Body of pancreas (tissue), 4 donors: ENCODE measurements at regions not wholly inside any gene's neighbourhood (a gene's known extent, or its start where the extent isn't known, plus 50 kb on each side); places are given as distances from the start of the nearest gene placed in this dataset.

ENCODE experiments used
- CTCF ChIP-seq, 7 experiments: fragments of 450-650 bp in 4 of 7; fragments of 200-600 bp in 3 of 7; sonication (generic) in 3 of 7; IDR thresholded peaks; one replicate each; pipeline ENCODE4 v1.5.1; 2016 to 2019; ENCODE audit warnings: antibody characterized with exemption in 7 of 7
- POLR2A ChIP-seq, 3 donors: fragments of 450-650 bp; IDR thresholded peaks; one replicate each; pipeline ENCODE4 v1.6.1; 2016; ENCODE audit warnings: antibody characterized with exemption in 3 of 3, mild to moderate bottlenecking in 2 of 3

GRCh38 chr9:85264695-85265094 lies 477.1 kb downstream of the AGTPBP1 start:
- TF ChIP-seq CTCF (IDR thresholded peaks at IDR 0.05) (no peak), POLR2A (IDR thresholded peaks at IDR 0.05) (no peak)
